ENCODE measurements at regions not wholly inside any gene's neighbourhood (a gene's known extent, or its start where the extent isn't known, plus 50 kb on each side); places are given as distances from the start of the nearest gene placed in this dataset.

- no peak for TF ChIP-seq CTCF (IDR thresholded peaks at IDR 0.05; ENCODE audit: control extremely low read depth in 1 of 3, insufficient read depth in 1 of 3, low read depth in 1 of 3, low read length in 3 of 3)
- TF ChIP-seq SIX5 (IDR thresholded peaks at IDR 0.05; ENCODE audit: low read depth, low read length), result no peak
- no peak for TF ChIP-seq SRF (IDR thresholded peaks at IDR 0.05; ENCODE audit: low read depth, low read length)
These were observed 159.9 kb upstream of the ALG10B start (continued) for GRCh38 chr12:38156497-38157245.
